ENCODE measurements at regions not wholly inside any gene's neighbourhood (a gene's known extent, or its start where the extent isn't known, plus 50 kb on each side); places are given as distances from the start of the nearest gene placed in this dataset.

DNA sequence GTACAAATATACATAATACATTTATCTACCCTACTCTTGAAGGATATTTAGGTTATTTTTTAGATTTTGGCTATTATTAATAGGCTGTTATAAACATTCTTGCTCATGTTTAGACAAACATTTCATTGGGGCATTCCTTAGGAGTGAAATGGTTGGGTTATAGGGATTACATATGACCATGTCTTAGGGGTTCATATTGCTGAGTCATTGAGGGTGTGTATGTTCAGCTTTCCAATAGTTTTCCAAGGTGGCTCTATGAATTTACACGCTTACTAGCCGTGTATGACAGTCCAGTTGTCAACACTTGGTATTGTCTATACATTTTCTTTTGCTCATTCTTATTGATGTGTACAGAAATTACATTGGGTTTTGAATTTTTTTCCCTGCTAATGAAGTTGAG, 125.8 kb downstream of the OXSM start:
- TF ChIP-seq, protein P1, sequence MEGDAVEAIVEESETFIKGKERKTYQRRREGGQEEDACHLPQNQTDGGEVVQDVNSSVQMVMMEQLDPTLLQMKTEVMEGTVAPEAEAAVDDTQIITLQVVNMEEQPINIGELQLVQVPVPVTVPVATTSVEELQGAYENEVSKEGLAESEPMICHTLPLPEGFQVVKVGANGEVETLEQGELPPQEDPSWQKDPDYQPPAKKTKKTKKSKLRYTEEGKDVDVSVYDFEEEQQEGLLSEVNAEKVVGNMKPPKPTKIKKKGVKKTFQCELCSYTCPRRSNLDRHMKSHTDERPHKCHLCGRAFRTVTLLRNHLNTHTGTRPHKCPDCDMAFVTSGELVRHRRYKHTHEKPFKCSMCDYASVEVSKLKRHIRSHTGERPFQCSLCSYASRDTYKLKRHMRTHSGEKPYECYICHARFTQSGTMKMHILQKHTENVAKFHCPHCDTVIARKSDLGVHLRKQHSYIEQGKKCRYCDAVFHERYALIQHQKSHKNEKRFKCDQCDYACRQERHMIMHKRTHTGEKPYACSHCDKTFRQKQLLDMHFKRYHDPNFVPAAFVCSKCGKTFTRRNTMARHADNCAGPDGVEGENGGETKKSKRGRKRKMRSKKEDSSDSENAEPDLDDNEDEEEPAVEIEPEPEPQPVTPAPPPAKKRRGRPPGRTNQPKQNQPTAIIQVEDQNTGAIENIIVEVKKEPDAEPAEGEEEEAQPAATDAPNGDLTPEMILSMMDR (conservative IDR thresholded peaks at IDR 0.05 in 1 of 2, IDR thresholded peaks at IDR 0.05 in 1 of 2; ENCODE audit: low read depth in 1 of 2, low read length in 2 of 2), result no peak
- TF ChIP-seq EZH2 (IDR thresholded peaks at IDR 0.05; ENCODE audit: low read length, missing control alignments), result no peak
